SK-N-SH treated with all-trans-retinoic acid at 6 μM for 48 hours (cell line): ENCODE measurements at regions not wholly inside any gene's neighbourhood (a gene's known extent, or its start where the extent isn't known, plus 50 kb on each side); places are given as distances from the start of the nearest gene placed in this dataset.

Source experiments
- ATAC-seq: fragments of 200-7000 bp; cut with Tn5 transposase; 3 replicates; pipeline ENCODE4 v1.9.1; 2020; ENCODE audit warnings: mild to moderate bottlenecking, moderate library complexity
- ARNTL ChIP-seq: fragments of 450-650 bp; formaldehyde crosslinking; IDR thresholded peaks from 2 replicates; pipeline ENCODE4 v1.5.0; 2020; ENCODE audit warnings: low read depth, mild to moderate bottlenecking, moderate library complexity, borderline replicate concordance
- BACH2 ChIP-seq: fragments of 250-450 bp; sonication (Bioruptor Pico); IDR thresholded peaks from 2 replicates; pipeline ENCODE4 v1.9.0; 2021; ENCODE audit warnings: mild to moderate bottlenecking, borderline replicate concordance
- CSDC2 ChIP-seq: fragments of 250-450 bp; sonication (Bioruptor Pico); IDR thresholded peaks from 2 replicates; pipeline ENCODE4 v1.5.0; 2020; ENCODE audit warnings: mild to moderate bottlenecking, moderate library complexity
- ESRRG ChIP-seq: fragments of 250-450 bp; sonication (Bioruptor Pico); IDR thresholded peaks from 2 replicates; pipeline ENCODE4 v1.6.1; 2021; ENCODE audit warnings: mild to moderate bottlenecking
- GLIS3 ChIP-seq: fragments of 250-450 bp; sonication (Bioruptor Pico); IDR thresholded peaks from 2 replicates; pipeline ENCODE4 v1.5.0; 2020; ENCODE audit warnings: mild to moderate bottlenecking, moderate library complexity
- ISL1 ChIP-seq: fragments of 250-450 bp; sonication (Bioruptor Pico); IDR thresholded peaks from 2 replicates; pipeline ENCODE4 v2.1.2; 2022; ENCODE audit warnings: mild to moderate bottlenecking, moderate library complexity
- OSR1 ChIP-seq: fragments of 250-450 bp; sonication (Bioruptor Pico); IDR thresholded peaks from 2 replicates; pipeline ENCODE4 v1.8.0; 2022; ENCODE audit warnings: moderate library complexity, mild to moderate bottlenecking, inconsistent platforms
- PATZ1 ChIP-seq: fragments of 250-450 bp; sonication (Bioruptor Pico); IDR thresholded peaks from 2 replicates; pipeline ENCODE4 v1.8.0; 2020; ENCODE audit warnings: mild to moderate bottlenecking, moderate library complexity, borderline replicate concordance
- PPARA ChIP-seq: fragments of 250-450 bp; sonication (Bioruptor Pico); IDR thresholded peaks from 2 replicates; pipeline ENCODE4 v1.5.0; 2020; ENCODE audit warnings: mild to moderate bottlenecking, borderline replicate concordance
- RARB ChIP-seq: fragments of 250-450 bp; sonication (Bioruptor Pico); IDR thresholded peaks from 2 replicates; pipeline ENCODE4 v1.8.0; 2021; ENCODE audit warnings: mild to moderate bottlenecking, moderate library complexity
- SNAI2 ChIP-seq: fragments of 250-450 bp; sonication (Bioruptor Pico); IDR thresholded peaks from 2 replicates; pipeline ENCODE4 v1.5.0; 2020; ENCODE audit warnings: mild to moderate bottlenecking, moderate library complexity
- TCF4 ChIP-seq: fragments of 250-450 bp; sonication (Bioruptor Pico); IDR thresholded peaks from 2 replicates; pipeline ENCODE4 v1.8.0; 2021; ENCODE audit warnings: mild to moderate bottlenecking, moderate library complexity, borderline replicate concordance
- TOX ChIP-seq: fragments of 250-450 bp; sonication (Bioruptor Pico); IDR thresholded peaks from 2 replicates; pipeline ENCODE4 v1.8.0; 2021; ENCODE audit warnings: mild to moderate bottlenecking, moderate library complexity, borderline replicate concordance
- TSHZ2 ChIP-seq: fragments of 250-450 bp; sonication (Bioruptor Pico); IDR thresholded peaks from 2 replicates; pipeline ENCODE4 v1.5.0; 2020; ENCODE audit warnings: mild to moderate bottlenecking, moderate library complexity
- ZC3H10 ChIP-seq: fragments of 250-450 bp; sonication (Bioruptor Pico); IDR thresholded peaks from 2 replicates; pipeline ENCODE4 v1.5.1; 2021; ENCODE audit warnings: mild to moderate bottlenecking, moderate library complexity
- ZFP3 ChIP-seq: fragments of 250-450 bp; sonication (Bioruptor Pico); IDR thresholded peaks from 2 replicates; pipeline ENCODE4 v1.5.0; 2020; ENCODE audit warnings: mild to moderate bottlenecking, moderate library complexity
- ZFP30 ChIP-seq: fragments of 450-650 bp; formaldehyde crosslinking; IDR thresholded peaks from 2 replicates; pipeline ENCODE4 v1.5.0; 2022; ENCODE audit warnings: mild to moderate bottlenecking, moderate library complexity
- ZNF565 ChIP-seq: fragments of 450-650 bp; formaldehyde crosslinking; conservative IDR thresholded peaks from 2 replicates; pipeline ENCODE4 v1.5.0; 2020; ENCODE audit warnings: low read depth, mild to moderate bottlenecking, moderate library complexity
- ZNF70 ChIP-seq: fragments of 450-650 bp; formaldehyde crosslinking; IDR thresholded peaks from 2 replicates; pipeline ENCODE4 v1.5.0; 2020; ENCODE audit warnings: mild to moderate bottlenecking, moderate library complexity
- ZNF8 ChIP-seq: fragments of 450-650 bp; formaldehyde crosslinking; IDR thresholded peaks from 2 replicates; pipeline ENCODE4 v1.5.0; 2020; ENCODE audit warnings: mild to moderate bottlenecking, moderate library complexity
- TF ChIP-seq, protein P1 (sequence below): fragments of 250-450 bp; sonication (Bioruptor Pico); IDR thresholded peaks from 2 replicates; pipeline ENCODE4 v1.8.0; 2021; ENCODE audit warnings: low read depth, mild to moderate bottlenecking, moderate library complexity, borderline replicate concordance
- TF ChIP-seq, protein P2 (sequence below): fragments of 250-450 bp; sonication (Bioruptor Pico); IDR thresholded peaks from 2 replicates; pipeline ENCODE4 v1.5.1; 2020; ENCODE audit warnings: low read depth, mild to moderate bottlenecking, moderate library complexity
- TF ChIP-seq, protein P3 (sequence below): fragments of 250-450 bp; sonication (Bioruptor Pico); IDR thresholded peaks from 2 replicates; pipeline ENCODE4 v1.5.1; 2021; ENCODE audit warnings: mild to moderate bottlenecking, moderate library complexity

- TF ChIP-seq SNAI2 (CRISPR knock-in tag): no peak
- TF ChIP-seq, protein P1, sequence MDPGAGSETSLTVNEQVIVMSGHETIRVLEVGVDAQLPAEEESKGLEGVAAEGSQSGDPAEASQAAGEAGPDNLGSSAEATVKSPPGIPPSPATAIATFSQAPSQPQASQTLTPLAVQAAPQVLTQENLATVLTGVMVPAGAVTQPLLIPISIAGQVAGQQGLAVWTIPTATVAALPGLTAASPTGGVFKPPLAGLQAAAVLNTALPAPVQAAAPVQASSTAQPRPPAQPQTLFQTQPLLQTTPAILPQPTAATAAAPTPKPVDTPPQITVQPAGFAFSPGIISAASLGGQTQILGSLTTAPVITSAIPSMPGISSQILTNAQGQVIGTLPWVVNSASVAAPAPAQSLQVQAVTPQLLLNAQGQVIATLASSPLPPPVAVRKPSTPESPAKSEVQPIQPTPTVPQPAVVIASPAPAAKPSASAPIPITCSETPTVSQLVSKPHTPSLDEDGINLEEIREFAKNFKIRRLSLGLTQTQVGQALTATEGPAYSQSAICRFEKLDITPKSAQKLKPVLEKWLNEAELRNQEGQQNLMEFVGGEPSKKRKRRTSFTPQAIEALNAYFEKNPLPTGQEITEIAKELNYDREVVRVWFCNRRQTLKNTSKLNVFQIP (CRISPR knock-in tag): no peak
- no peak for TF ChIP-seq ZC3H10 (CRISPR knock-in tag)
- no peak for TF ChIP-seq ZNF565 (CRISPR knock-in tag)
- TF ChIP-seq ARNTL (CRISPR knock-in tag): no peak
- TF ChIP-seq GLIS3 (CRISPR knock-in tag): no peak
- TF ChIP-seq PPARA (CRISPR knock-in tag): no peak
- TF ChIP-seq, protein P2, sequence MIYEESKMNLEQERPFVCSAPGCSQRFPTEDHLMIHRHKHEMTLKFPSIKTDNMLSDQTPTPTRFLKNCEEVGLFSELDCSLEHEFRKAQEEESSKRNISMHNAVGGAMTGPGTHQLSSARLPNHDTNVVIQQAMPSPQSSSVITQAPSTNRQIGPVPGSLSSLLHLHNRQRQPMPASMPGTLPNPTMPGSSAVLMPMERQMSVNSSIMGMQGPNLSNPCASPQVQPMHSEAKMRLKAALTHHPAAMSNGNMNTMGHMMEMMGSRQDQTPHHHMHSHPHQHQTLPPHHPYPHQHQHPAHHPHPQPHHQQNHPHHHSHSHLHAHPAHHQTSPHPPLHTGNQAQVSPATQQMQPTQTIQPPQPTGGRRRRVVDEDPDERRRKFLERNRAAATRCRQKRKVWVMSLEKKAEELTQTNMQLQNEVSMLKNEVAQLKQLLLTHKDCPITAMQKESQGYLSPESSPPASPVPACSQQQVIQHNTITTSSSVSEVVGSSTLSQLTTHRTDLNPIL (CRISPR knock-in tag): no peak
- no peak for TF ChIP-seq ISL1
- no peak for TF ChIP-seq CSDC2 (CRISPR knock-in tag)
- TF ChIP-seq ZNF8 (CRISPR knock-in tag): no peak
- no peak for TF ChIP-seq ZNF70 (CRISPR knock-in tag)
- TF ChIP-seq ZFP3 (CRISPR knock-in tag): no peak
- TF ChIP-seq RARB (CRISPR knock-in tag): no peak
- no peak for TF ChIP-seq OSR1 (CRISPR knock-in tag)
- TF ChIP-seq TSHZ2 (CRISPR knock-in tag): no peak
- TF ChIP-seq ZFP30 (CRISPR knock-in tag): no peak
- ATAC-seq: no peak
Observed at GRCh38 chr9:11275158-11275695, 662.4 kb upstream of the PTPRD start.

DNA sequence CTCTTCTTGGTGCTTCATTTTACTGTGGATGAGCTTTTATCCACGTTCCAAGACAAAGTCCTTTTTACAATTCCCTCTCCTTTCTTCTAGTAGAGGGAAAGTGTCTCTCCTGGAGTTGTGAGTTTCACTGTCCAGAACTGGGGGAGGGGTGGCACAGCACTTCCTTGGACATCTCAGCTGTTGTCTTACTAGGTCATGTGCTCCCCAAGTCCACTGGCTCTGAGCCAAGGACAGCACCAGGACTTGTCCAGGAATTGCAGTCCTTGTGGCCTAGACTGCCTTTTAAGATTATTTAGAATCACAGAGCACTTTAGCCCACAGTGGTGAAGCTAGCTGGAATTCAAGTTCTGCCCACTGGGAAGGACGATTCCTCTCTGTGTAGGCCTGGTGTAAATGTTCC is 700.2 kb upstream of the PTPRD start:
- no peak for ATAC-seq
- no peak for TF ChIP-seq TCF4 (CRISPR knock-in tag)
- TF ChIP-seq ZFP30 (CRISPR knock-in tag): no peak

GRCh38 chr9:11318946-11319345 is 706.1 kb upstream of the PTPRD start:
- no peak for ATAC-seq
- TF ChIP-seq ESRRG (CRISPR knock-in tag) (no peak), TSHZ2 (CRISPR knock-in tag) (no peak), ISL1 (no peak), ZFP3 (CRISPR knock-in tag) (no peak), ZNF565 (CRISPR knock-in tag) (no peak), TOX (CRISPR knock-in tag) (no peak), PATZ1 (CRISPR knock-in tag) (no peak), GLIS3 (CRISPR knock-in tag) (no peak), CSDC2 (CRISPR knock-in tag) (no peak), ZNF8 (CRISPR knock-in tag) (no peak), BACH2 (CRISPR knock-in tag) (no peak)
- TF ChIP-seq, protein P2 (CRISPR knock-in tag): no peak
- TF ChIP-seq, protein P3, sequence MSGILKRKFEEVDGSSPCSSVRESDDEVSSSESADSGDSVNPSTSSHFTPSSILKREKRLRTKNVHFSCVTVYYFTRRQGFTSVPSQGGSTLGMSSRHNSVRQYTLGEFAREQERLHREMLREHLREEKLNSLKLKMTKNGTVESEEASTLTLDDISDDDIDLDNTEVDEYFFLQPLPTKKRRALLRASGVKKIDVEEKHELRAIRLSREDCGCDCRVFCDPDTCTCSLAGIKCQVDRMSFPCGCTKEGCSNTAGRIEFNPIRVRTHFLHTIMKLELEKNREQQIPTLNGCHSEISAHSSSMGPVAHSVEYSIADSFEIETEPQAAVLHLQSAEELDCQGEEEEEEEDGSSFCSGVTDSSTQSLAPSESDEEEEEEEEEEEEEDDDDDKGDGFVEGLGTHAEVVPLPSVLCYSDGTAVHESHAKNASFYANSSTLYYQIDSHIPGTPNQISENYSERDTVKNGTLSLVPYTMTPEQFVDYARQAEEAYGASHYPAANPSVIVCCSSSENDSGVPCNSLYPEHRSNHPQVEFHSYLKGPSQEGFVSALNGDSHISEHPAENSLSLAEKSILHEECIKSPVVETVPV: no peak
- TF ChIP-seq, protein P1 (CRISPR knock-in tag): no peak
